Retina (tissue), 1 donor: ENCODE measurements at regions not wholly inside any gene's neighbourhood (a gene's known extent, or its start where the extent isn't known, plus 50 kb on each side); places are given as distances from the start of the nearest gene placed in this dataset.
"Not testable (repeated sequence)": the region's sequence is repeated elsewhere in the genome, so short reads cannot be mapped to it uniquely, and the experiment has no call there.

ENCODE experiments used
- DNase-seq: peaks from one replicate; pipeline ENCODE4 v3.0.0-alpha.2; 2016

DNA sequence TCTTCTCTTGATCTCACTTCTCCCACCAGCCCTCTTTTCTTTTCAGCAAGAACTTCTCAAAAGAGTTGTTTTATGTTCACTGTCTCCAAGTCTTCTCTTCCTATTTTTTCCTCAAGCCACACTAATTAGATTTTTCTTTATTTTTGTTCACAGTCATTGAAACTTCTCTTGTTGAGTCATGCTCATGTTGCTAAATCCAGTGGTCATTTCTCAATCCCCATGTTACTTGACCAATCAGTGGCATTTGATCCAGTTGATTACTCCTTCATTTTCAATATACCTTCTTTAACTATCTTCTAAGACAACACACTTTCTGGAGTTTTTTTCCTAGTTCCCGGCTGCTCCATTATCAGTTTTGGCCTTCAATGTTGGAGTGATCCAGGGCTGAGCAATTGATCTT lies 103.1 kb upstream of the LSM6 start:
- no peak for DNase-seq

DNA sequence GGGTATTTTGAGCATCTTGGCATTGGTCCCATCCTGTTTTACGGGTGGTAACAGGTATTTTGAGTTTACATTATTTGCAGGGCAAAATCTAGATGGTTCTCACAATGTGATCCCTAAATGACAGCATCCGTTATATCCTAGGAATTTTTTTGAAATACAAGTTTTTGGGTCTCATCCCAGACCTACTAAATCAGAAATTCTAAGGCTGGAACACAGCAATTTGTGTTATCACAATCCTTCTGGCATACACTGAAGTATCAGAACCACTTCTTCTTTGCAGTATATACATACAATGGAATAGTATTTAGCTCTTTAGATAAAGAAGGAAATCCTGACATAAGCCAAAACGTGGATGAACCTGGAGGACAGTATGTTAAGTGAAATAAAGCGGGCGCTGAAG lies 104.1 kb upstream of the LSM6 start:
- no peak for DNase-seq

DNA sequence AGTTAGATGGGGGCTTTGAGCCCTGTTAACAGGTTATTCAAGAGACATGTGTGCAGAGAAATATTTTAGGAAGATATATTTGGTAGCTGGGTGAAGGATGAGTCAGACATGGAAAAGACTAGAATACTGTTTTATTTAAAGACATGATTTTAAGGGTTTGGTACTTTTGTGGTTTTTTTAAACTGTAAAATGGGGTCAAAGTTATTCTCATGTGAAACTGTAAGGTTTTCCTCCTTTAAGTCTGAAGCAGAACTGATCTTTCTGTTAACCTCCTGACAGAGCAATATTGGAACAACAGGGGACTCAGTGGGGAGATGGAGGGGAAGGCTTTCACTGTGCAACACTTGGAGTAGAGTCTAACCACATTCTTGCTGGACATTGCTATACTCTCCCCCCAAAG lies 112.4 kb upstream of the LSM6 start:
- no peak for DNase-seq

DNA sequence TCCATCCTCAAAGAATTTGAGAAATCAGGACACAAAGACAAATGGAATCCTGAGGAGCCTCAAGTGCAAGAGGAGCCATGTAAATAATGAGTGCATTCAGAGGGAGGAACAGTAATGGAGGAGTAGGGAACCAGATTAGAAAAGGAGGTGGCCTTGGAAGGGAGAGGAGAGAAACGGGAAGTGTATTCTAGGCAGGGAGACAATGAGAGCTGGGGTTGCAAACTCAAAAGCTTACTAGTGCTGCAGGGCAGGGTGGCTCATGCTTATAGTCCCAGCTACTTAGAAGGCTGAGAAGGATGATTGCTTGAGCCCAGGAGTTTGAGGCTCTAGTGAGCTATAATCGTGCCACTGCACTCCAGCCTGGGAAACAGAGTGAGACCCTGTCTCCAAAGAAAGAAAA lies 113.2 kb upstream of the LSM6 start:
- DNase-seq: no peak

DNA sequence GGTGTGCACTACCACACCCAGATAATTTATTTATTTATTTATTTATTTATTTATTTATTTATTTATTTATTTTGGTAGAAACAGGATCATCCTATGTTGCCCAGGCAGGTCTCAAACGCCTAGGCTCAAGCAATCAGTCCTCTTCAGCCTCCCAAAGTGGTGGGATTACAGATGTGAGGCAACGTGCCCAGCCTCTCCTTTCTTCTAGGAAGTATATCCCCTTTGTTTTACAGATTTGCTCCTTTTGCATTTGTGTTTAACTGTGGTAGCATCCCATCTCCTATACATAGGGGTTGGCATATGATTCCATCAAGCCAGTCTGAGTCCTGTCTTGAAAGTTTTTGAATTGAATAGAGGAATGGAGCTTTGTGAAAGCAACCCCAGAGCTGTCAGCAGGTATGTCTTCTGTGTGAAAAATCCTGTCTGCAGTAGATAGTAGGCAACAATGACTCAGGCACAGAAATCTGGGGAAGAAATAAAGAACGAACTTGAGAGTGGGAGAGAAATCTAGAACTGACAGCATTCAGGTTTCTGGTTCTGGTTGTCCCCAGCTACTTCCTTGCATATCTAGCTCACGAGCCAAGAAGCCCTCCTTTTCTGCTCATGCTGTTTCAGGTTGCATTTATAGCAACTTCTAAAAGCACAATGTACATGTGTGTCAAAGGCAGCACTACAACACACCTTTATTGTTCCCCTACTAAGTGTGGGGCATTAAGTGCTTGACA lies 113.7 kb upstream of the LSM6 start:
- DNase-seq: no peak

DNA sequence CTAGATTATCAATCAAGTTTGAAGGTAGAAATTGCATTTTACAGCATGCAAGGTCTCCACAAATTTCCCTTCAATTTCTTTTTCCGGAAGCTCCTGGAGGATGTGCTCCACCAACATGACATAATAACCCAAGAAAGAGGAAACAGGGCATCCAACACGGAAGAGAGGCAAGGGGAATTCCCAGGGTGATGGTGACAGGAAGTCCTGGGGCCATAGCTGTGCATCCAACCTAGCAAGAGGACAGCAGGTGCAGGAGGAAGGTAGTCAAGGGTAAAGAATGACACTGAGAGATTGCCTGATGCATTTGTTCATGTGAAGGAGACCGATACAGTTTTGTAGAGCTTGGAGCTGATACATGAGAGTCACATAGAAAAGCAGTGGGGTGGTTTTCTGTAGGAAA lies 115.7 kb upstream of the LSM6 start:
- no peak for DNase-seq

DNA sequence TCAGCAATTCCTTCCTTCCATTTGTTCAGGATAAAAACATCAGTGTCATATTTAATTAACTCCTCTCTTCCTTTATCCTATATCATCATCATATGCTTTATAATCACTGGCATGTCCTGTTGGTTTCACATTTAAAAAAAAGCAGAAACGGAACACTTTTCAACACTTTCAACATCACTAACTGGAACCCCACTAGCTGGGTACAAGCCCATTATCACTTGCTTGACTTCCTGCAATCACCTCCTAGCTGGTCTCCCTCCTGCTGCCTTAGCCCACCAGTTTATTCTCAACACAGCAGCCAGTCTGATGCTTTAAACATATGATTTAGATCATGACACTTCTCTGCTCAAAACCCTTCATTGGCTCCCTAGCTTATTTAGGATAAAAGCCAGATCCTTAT lies 116.4 kb upstream of the LSM6 start:
- no peak for DNase-seq

DNA sequence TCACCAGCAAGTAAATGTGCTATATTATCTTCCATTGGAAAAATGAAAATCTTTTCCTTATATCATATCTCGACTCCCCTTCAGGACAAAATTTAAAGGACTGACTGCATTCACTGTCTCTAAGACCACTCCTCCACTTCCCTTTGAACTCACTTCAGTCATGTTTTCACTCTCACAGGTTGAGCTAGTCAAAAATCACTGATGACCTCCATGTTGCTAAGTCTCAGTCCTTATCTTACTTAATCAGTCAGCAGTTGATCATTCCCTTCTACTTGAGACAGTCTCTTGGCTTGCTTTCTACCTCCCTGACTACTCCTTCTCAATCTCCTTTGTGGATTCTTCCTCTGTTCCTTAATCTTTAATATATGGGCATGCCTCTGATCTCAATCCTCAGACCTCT lies 117.0 kb upstream of the LSM6 start:
- DNase-seq: no peak

DNA sequence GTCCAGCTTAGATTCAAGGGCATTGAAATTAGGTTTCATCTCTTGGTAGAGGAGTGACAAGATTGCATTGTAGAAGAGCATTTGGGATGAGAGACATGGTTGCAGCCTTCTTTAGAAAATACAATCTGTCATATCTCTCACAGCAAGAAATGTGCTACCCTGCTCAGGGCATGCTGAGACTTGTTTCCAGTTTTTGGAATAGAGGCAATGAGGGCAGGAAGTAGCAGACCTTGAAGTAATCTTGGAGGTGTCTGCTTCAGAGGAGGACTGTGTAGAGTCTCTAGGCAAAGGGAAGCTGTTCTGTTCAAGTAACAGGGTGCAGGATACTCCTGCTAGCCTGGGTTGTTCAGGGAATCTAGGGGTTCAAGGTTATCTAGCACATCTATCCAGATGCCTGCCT lies 116.1 kb upstream of the ZNF827 start:
- DNase-seq: no peak

DNA sequence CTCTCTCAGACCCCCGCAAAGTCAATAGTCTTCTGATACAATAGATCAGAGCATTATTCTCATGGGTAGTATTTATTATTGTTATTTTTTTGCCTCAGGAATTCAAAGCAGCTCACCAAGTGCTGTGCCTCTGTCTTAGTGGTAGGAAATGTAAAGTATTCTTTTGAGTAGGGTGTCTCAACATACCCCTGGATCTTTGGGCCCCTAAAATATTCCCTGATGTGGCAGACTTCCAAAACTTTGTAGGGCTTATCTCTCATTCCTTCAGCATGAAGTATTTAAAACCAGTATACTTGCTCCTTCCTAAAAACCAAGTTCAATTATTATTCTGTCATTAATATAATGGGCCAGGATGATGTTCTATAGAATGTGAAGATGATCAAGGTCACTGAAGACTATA lies 115.3 kb upstream of the ZNF827 start:
- no peak for DNase-seq

DNA sequence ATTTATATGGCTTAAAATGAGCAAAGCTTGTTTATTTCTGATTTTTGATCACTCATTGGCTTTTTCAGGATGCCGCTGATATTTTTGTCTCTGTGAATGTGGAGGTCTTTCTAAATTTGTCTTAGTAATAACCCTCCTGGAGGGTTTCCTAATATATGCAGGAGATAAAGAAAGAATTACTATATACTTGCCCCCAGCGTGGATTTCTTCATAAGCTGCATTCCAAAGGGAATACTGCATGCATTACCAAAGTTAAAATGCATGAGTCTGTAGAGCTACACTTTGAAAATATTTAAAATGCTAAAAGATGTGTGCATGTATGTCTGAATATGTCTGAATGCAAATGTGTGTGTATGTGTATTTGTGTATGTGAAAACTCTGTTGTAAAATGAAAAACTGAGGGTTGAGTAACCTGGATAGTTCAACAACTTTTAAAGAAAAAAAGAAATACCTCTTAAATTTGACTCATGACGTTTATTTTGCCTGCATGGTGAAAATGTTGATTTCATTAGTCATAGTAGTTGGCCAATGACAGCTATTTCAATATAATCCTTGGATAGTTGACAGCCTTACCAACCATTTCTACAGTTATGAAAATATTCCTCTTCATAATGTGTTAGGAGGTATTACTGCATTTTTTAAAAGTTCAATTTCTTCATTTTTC lies 113.2 kb upstream of the ZNF827 start:
- DNase-seq: no peak

DNA sequence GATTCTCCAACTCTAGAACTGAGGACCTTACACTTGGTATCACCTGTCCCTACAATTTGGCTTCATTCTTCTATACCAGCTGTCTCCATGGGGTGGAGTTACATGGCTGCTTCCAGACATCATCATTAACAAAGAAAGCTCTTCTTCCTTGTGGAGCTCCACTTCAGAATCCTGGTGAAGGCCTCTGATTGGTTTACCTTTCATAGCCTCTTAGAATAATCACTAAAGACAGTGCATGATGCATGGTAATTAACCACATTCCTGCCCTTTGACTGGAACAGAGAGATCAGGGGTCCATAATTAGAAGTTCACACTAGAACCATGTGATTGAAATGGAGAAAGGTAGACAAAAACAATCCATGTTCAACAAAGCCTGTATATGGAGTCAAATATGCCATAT lies 112.6 kb upstream of the ZNF827 start:
- no peak for DNase-seq

DNA sequence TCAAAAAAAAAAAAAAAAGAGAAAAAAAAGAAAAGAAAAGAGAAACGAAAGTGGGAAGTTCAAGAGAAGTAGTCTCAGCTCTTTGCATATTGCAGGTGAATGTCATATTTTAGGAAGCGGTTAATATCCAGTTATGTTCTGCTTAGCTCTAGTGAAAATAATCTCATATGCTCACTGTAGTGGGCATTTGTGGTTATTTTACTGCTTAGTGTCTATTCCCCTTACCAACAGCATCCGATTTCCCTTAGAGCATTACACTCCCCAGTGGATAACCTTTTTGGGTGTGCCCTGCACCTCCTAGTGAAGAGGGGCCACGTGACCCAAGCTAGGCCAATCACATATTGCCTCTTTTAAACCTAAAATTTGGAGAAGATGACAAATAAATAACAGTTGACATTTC lies 111.2 kb upstream of the ZNF827 start:
- DNase-seq: no peak

DNA sequence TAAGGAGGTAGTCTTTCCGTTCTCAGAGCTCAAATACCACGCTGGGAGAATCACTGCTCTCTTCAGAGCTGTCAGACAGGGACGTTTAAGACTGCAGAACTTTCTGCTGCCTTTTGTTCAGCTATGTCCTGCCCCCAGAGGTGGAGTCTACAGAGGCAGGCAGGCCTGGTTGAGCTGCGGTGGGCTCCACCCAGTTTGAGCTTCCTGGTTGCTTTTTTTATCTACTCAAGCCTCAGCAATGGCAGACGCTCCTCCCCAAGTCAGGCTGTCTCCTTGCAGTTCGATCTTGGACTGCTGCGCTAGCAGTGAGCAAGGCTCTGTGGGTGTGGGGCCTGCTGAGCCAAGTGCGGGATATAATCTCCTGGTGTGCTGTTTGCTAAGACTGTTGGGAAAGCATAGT lies 109.1 kb upstream of the ZNF827 start:
- DNase-seq: not testable (repeated sequence)

DNA sequence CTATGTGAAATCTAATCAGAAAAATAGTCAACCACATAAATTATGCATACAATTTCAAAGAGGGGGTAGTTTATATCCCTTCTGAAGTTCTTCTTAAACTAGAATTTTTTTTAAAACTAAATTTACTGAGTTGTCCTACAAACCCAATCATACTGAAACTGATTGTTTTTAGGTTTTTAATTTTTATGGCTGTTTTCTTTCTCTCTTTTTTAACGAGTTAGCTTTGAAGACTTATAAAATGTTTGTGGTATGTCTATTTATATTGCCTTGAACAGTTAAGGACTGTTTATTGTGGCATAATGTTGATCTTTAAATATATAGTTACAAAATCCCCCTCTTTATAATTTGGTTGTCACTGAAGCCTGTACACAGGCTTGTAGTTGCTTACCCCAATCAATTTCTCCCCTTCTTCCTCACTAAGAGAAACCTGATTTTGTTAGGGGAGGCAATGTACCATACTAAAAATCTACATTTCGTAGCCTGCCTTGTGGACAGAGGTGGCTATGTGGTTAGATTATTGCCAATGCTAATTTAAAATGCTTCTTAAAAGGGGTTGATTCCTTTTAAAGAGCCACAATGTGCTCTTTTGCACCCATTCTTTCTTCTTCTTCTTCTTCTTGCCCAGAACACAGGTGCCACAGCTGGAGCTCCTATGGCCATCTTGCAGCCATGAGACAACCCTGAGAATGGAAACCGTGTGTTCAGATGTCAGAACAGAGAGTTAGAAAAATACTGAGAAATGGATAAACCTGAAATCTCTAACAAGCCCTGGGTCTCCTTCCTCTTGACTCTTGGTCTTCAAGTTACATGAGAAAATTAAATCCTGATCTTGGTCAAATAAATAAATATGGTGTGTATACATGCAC lies 102.7 kb upstream of the ZNF827 start:
- DNase-seq: no peak

DNA sequence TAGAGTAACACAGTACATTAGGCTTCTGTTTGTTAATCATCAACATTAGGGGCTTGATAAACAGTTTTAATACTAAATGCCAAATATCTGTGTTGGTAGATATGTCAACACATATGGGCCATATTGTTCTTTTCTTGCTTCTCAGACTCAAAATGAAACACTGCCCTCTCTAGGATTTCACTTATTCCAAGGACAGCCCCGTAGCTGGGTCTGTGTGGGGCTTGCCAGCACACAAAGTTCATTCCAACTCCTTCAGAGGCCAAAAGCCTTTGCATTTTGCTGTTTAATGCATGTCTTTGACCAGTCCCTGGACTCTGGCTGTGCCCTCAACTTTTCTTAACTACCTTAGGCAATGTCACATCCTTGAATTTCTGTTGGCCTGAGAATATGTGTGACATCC lies 102.0 kb upstream of the ZNF827 start:
- DNase-seq: no peak

DNA sequence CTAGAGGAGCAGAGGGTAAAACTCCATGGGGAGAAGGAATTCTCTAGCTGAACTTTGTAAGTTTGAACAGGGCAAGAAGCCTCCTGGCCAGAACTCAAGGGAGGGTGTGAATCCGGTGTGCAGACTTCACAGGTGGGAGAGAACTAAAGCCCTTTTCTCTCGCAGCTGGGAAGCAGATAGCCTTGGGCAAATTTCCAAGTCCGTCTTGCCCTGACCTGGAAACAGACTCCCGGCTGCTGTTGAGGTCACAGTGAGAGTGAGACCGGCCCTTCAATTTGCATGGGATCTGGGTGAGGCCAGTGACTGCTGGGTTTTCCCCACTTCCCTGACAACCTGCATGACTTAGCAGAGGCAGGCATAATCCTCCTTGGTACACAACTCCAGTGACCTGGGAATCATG lies 94.5 kb upstream of the ZNF827 start:
- DNase-seq: no peak

DNA sequence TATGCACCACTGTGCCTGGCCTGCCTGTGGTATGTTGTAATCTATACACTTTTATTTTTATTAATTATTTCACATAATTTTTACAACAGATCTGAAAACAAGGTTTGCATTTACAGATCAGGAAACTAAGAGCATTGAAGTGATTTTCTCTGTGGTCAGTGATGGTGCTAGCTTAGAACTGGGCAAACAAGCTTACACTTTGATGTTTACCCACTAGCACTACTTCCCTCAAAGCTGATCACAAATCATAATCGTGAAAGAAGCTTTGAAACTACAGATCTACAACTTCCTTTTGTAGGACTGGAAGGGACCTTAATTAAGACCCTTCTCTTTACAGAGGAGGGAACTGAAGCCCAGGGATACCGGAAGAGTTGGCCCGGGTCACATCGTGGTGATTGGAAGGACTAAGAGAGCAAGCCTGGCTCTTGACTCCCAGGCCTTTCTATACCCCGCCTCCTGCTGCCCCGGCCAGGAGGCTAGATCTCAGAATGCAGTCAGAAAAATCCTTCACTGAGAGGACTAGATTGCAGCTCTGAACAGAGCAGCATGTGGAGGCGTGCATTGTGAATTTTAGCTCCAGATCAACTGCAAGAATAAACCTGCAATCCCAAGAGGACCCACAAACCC lies 93.7 kb upstream of the ZNF827 start:
- no peak for DNase-seq

DNA sequence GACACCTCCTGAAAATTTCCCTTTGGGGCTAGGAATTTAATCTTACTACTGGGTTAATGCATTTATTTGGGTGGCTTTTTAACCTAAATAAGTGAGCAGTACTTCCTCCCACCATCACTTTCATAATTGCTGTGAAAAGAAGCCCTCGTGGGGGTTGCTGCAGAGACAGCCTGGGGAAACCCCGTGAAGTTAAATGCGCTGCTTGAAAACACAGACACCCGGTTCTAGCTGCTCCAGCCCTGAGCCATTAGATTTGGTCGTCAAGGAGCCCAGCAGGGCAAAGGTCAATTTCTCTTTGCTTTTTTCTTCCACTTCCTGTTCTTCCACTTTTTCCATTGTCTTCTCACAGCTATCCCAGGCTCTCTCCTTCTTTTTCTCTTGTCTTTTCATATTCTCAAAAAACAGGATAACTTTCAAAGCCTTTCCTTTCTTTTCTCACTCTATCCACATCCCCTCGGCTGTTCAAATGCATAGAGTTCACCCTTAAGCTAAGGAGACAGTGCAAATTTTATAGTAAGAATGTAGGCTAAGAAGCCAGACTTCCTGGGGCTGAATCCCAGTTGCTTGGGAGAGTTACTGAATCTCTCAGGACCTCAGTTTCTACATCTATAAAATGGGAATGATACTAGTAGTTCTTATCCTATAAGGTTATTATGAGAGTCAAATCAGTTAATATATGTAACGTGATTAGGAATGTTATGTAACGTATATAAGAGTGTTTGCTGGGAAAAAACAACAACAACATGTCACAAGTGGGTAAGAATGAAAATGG lies 91.5 kb upstream of the ZNF827 start:
- no peak for DNase-seq

DNA sequence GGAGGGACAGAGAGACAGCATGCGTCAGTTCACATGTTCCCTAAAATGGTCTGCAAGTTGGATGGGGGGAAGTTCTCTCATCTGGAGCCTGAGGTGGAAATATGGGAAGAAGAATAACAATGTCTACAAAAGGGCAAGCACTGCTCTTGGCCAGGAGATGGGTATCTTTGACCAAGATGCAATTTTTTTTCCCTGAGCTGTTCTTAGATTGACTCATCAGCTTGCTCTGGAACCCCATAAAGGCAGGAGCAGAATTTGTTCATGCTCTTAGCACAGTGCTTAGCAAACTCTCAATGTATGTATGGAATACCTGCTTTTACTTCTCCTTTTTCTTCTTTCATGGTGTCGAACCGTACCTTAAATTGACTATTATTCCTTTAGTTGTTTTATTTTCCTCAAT lies 90.5 kb upstream of the ZNF827 start:
- no peak for DNase-seq

DNA sequence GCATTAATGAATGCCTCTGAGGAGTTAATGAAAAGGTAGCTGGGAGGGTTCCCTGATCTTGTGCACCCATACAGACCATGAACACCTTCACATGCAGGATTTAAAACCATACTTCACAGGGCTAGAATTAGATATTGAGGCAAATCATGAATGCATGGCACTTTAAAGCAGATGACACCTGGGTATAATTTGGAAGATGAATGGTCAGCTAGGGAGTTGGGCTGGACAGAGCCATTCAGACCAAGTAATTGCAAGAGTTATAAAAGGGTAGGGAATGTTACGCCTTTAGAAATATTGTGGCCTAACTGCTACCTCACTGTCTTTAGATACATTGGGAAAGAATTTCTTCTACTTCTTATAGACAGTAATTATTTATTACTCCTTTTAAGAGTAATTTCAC lies 89.1 kb upstream of the ZNF827 start:
- no peak for DNase-seq

DNA sequence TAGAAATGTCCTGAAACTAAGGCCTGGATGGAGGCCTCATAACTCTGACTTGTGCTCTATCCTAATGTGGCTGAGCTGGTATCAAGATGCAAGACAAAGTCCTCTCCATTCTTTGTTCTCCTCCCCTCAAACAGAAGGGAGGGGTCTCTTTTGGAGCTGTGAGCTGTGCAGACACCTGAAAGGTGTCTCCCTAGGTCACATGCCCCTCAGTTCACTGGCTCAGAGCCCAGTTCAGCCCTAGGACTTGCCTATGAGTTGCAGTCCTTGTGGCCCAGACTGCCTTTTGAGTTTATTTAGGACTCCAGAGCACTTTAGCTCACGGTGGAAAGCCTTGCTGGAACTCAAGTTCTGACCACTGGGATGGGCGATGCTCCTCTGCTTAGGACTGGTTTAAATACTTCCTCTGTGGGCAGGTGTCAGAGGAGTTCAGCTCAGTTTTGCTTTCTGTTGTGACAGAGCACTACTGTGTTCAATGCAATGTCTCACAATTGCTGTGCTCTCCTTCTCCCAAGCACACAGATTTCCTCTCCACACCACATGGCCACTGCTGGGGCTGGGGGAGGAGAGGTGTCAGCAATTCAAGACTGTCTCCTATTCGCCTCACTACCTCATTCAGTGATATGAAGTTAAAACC lies 84.8 kb upstream of the ZNF827 start:
- DNase-seq: no peak
